ENCODE measurements at regions not wholly inside any gene's neighbourhood (a gene's known extent, or its start where the extent isn't known, plus 50 kb on each side); places are given as distances from the start of the nearest gene placed in this dataset.

- TF ChIP-seq EZH2phosphoT487 (IDR thresholded peaks at IDR 0.05; ENCODE audit: borderline replicate concordance, low read length) (no peak), CTCF (conservative IDR thresholded peaks at IDR 0.05; ENCODE audit: low read depth, low read length) (no peak)
Measured at GRCh38 chr22:48501231-48501750, 1326.4 kb downstream of the BRD1 start.

All from PC-3 (cell line).